HAP-1 (cell line): ENCODE measurements at regions not wholly inside any gene's neighbourhood (a gene's known extent, or its start where the extent isn't known, plus 50 kb on each side); places are given as distances from the start of the nearest gene placed in this dataset.

Experiments
- DNase-seq, 2 experiments: peaks; one replicate each; pipeline ENCODE4 v3.0.0-alpha.2; 2016 to 2020; ENCODE audit warnings: low spot score in 2 of 2
- H3K27me3 ChIP-seq: fragments of 250-450 bp; sonication (Bioruptor Pico); 2 replicates; pipeline ENCODE4 v1.5.1; 2020; ENCODE audit warnings: low read depth, mild to moderate bottlenecking, moderate library complexity
- H3K36me3 ChIP-seq: fragments of 250-450 bp; sonication (Bioruptor Pico); replicated peaks from 2 replicates; pipeline ENCODE4 v1.5.1; 2020; ENCODE audit warnings: mild to moderate bottlenecking
- H3K4me1 ChIP-seq: fragments of 250-450 bp; sonication (Bioruptor Pico); 2 replicates; pipeline ENCODE4 v1.5.1; 2020; ENCODE audit warnings: mild to moderate bottlenecking
- H3K4me3 ChIP-seq: fragments of 250-450 bp; sonication (Bioruptor Pico); 2 replicates; pipeline ENCODE4 v1.5.1; 2020; ENCODE audit warnings: mild to moderate bottlenecking, moderate library complexity
- H3K9me3 ChIP-seq: fragments of 250-450 bp; sonication (Bioruptor Pico); 2 replicates; pipeline ENCODE4 v1.5.1; 2020; ENCODE audit warnings: mild to moderate bottlenecking, moderate library complexity
- in situ Hi-C: fragments of 300-500 bp; cut with MboI; formaldehyde crosslinking; loops from 3 replicates; pipeline ENCODE4 v1.14.3; 2020; ENCODE audit warnings: low sequenced_read_pairs, inconsistent platforms, mixed read lengths

- no peaks in the 10 kb centered on the region for H3K4me1 ChIP-seq
- no peak overlapping the region for H3K4me3 ChIP-seq
- H3K36me3 ChIP-seq = no peaks in the 10 kb centered on the region
- H3K27me3 ChIP-seq = no peaks in the 10 kb centered on the region
- in situ Hi-C loops = no loop called here
- no peak for DNase-seq
- no peaks in the 10 kb centered on the region for H3K9me3 ChIP-seq
These were observed 704.6 kb downstream of the EFNB2 start for GRCh38 chr13:105830821-105831220.

GRCh38 chr13:105827111-105827809, 708.2 kb downstream of the EFNB2 start:
- Histone ChIP-seq H3K36me3 (no peaks in the 10 kb centered on the region), H3K9me3 (no peaks in the 10 kb centered on the region), H3K4me3 (no peak overlapping the region), H3K4me1 (no peaks in the 10 kb centered on the region), H3K27me3 (no peaks in the 10 kb centered on the region)
- in situ Hi-C loops = no loop called here
- DNase-seq = no peak

- Histone ChIP-seq H3K27me3 (no peaks in the 10 kb centered on the region), H3K4me3 (no peak overlapping the region), H3K36me3 (no peaks in the 10 kb centered on the region), H3K9me3 (no peaks in the 10 kb centered on the region), H3K4me1 (no peaks in the 10 kb centered on the region)
- in situ Hi-C loops = no loop called here
- DNase-seq = no peak
These were observed 710.4 kb downstream of the EFNB2 start for GRCh38 chr13:105825071-105825470.

- H3K9me3 ChIP-seq = no peaks in the 10 kb centered on the region
- in situ Hi-C loops = no loop called here
These were observed 714.1 kb downstream of the EFNB2 start for GRCh38 chr13:105821337-105821736.

GRCh38 chr13:105820415-105820814, 715.0 kb downstream of the EFNB2 start:
- Histone ChIP-seq H3K27me3 (no peaks in the 10 kb centered on the region), H3K4me1 (no peaks in the 10 kb centered on the region), H3K36me3 (no peaks in the 10 kb centered on the region), H3K9me3 (no peaks in the 10 kb centered on the region), H3K4me3 (no peak overlapping the region)
- DNase-seq = no peak
- in situ Hi-C loops = no loop called here

More at GRCh38 chr13:105821337-105821736, 714.1 kb downstream of the EFNB2 start:
- no peak for DNase-seq
- no peak overlapping the region for H3K4me3 ChIP-seq
- no peaks in the 10 kb centered on the region for H3K36me3 ChIP-seq
- no peaks in the 10 kb centered on the region for H3K27me3 ChIP-seq
- H3K4me1 ChIP-seq = no peaks in the 10 kb centered on the region

GRCh38 chr13:105817498-105817897, 718.0 kb downstream of the EFNB2 start:
- Histone ChIP-seq H3K36me3 (no peaks in the 10 kb centered on the region), H3K9me3 (no peaks in the 10 kb centered on the region), H3K27me3 (no peaks in the 10 kb centered on the region), H3K4me3 (no peak overlapping the region), H3K4me1 (no peaks in the 10 kb centered on the region)
- DNase-seq = no peak
- in situ Hi-C loops = no loop called here

- in situ Hi-C loops = no loop called here
- Histone ChIP-seq H3K27me3 (no peaks in the 10 kb centered on the region), H3K9me3 (no peaks in the 10 kb centered on the region), H3K4me3 (no peak overlapping the region), H3K36me3 (no peaks in the 10 kb centered on the region), H3K4me1 (no peaks in the 10 kb centered on the region)
- no peak for DNase-seq
These were observed 718.5 kb downstream of the EFNB2 start for GRCh38 chr13:105816994-105817393.

GRCh38 chr13:105814902-105815250, 720.6 kb downstream of the EFNB2 start:
- no peak for DNase-seq
- in situ Hi-C loops = no loop called here
- no peaks in the 10 kb centered on the region for H3K36me3 ChIP-seq
- H3K4me1 ChIP-seq = no peaks in the 10 kb centered on the region
- no peaks in the 10 kb centered on the region for H3K9me3 ChIP-seq
- H3K4me3 ChIP-seq = no peak overlapping the region
- H3K27me3 ChIP-seq = no peaks in the 10 kb centered on the region

GRCh38 chr13:105814219-105814901, 721.1 kb downstream of the EFNB2 start:
- no peak for DNase-seq
- Histone ChIP-seq H3K9me3 (no peaks in the 10 kb centered on the region), H3K36me3 (no peaks in the 10 kb centered on the region), H3K4me1 (no peaks in the 10 kb centered on the region), H3K27me3 (no peaks in the 10 kb centered on the region), H3K4me3 (no peak overlapping the region)
- in situ Hi-C loops = no loop called here

GRCh38 chr13:105806628-105806920, 728.9 kb downstream of the EFNB2 start:
- Histone ChIP-seq H3K9me3 (no peaks in the 10 kb centered on the region), H3K4me1 (no peaks in the 10 kb centered on the region), H3K4me3 (no peak overlapping the region), H3K36me3 (no peaks in the 10 kb centered on the region), H3K27me3 (no peaks in the 10 kb centered on the region)
- in situ Hi-C loops = no loop called here
- DNase-seq = no peak

GRCh38 chr13:105805892-105806627, 729.4 kb downstream of the EFNB2 start:
- Histone ChIP-seq H3K4me3 (no peak overlapping the region), H3K36me3 (no peaks in the 10 kb centered on the region), H3K27me3 (no peaks in the 10 kb centered on the region), H3K4me1 (no peaks in the 10 kb centered on the region; the same call in 1 of the 2 replicates), H3K9me3 (no peaks in the 10 kb centered on the region)
- DNase-seq = no peak
- in situ Hi-C loops = no loop called here

GRCh38 chr13:105804561-105805190, 730.8 kb downstream of the EFNB2 start:
- Histone ChIP-seq H3K4me3 (no peak overlapping the region), H3K27me3 (no peaks in the 10 kb centered on the region), H3K36me3 (no peaks in the 10 kb centered on the region), H3K4me1 (no peaks in the 10 kb centered on the region; the same call in 1 of the 2 replicates), H3K9me3 (no peaks in the 10 kb centered on the region)
- in situ Hi-C loops = no loop called here
- DNase-seq = no peak

- H3K36me3 ChIP-seq = no peaks in the 10 kb centered on the region
- in situ Hi-C loops = no loop called here
- no peak overlapping the region for H3K4me3 ChIP-seq
- H3K27me3 ChIP-seq = no peaks in the 10 kb centered on the region
- no peaks in the 10 kb centered on the region for H3K9me3 ChIP-seq
- H3K4me1 ChIP-seq = no peaks in the 10 kb centered on the region; the same call in 1 of the 2 replicates
- no peak for DNase-seq
These were observed 736.3 kb downstream of the EFNB2 start for GRCh38 chr13:105799155-105799554.

- Histone ChIP-seq H3K27me3 (no peaks in the 10 kb centered on the region), H3K4me3 (no peak overlapping the region), H3K4me1 (no peaks in the 10 kb centered on the region; the same call in 1 of the 2 replicates), H3K9me3 (no peaks in the 10 kb centered on the region), H3K36me3 (no peaks in the 10 kb centered on the region)
- no peak for DNase-seq
- in situ Hi-C loops = no loop called here
These were observed 736.9 kb downstream of the EFNB2 start for GRCh38 chr13:105798541-105798940.
